Muscle of leg (tissue), 3 donors: ENCODE measurements at regions not wholly inside any gene's neighbourhood (a gene's known extent, or its start where the extent isn't known, plus 50 kb on each side); places are given as distances from the start of the nearest gene placed in this dataset.

Experiments
- DNase-seq: peaks from one replicate; pipeline ENCODE4 v3.0.0; 2013
- H3K27ac ChIP-seq: one replicate; pipeline ENCODE4 v1.5.1; 2013; ENCODE audit warnings: mild to moderate bottlenecking, low read length, control low read depth
- H3K27me3 ChIP-seq: one replicate; pipeline ENCODE4 v1.6.1; 2013; ENCODE audit warnings: low read length; ENCODE audit not compliant: control insufficient read depth, insufficient read depth
- H3K36me3 ChIP-seq: one replicate; pipeline ENCODE4 v1.6.1; 2013; ENCODE audit warnings: low read length; ENCODE audit not compliant: control insufficient read depth, insufficient read depth
- H3K4me1 ChIP-seq: one replicate; pipeline ENCODE4 v1.6.1; 2013; ENCODE audit warnings: low read length; ENCODE audit not compliant: control insufficient read depth, insufficient read depth
- H3K4me3 ChIP-seq: one replicate; pipeline ENCODE4 v1.5.1; 2013; ENCODE audit warnings: low read length, control low read depth
- H3K9me3 ChIP-seq: replicated peaks from 2 replicates; pipeline ENCODE4 v1.6.1; 2013; ENCODE audit warnings: low read depth, low read length; ENCODE audit not compliant: control insufficient read depth
- WGBS: methylation state at CpG from one replicate; pipeline ENCODE4 v1.1.5; 2013; ENCODE audit warnings: missing lambda C conversion rate; ENCODE audit not compliant: insufficient coverage; 5-methylcytosine and 5-hydroxymethylcytosine counted together

GRCh38 chr16:86866986-86867722 is 288.8 kb downstream of the FOXL1 start:
- Histone ChIP-seq H3K4me3 (no peak overlapping the region), H3K4me1 (peaks cover 75% of the 10 kb centered on the region), H3K27ac (peak overlapping the region; percentile 69), H3K36me3 (no peaks in the 10 kb centered on the region), H3K27me3 (peaks cover 35% of the 10 kb centered on the region), H3K9me3 (no peaks in the 10 kb centered on the region)
- 77% methylated on average over 5 of the region's 6 CpGs for WGBS
- DNase-seq: no peak

GRCh38 chr16:86868070-86868469 is 289.7 kb downstream of the FOXL1 start:
- DNase-seq: no peak
- Histone ChIP-seq H3K27me3 (peaks cover 35% of the 10 kb centered on the region), H3K36me3 (no peaks in the 10 kb centered on the region), H3K4me1 (peaks cover 74% of the 10 kb centered on the region), H3K9me3 (peaks cover 2% of the 10 kb centered on the region), H3K4me3 (no peak overlapping the region), H3K27ac (peak overlapping the region; percentile 59)
- WGBS: 91% methylated on average over 6 of the region's 12 CpGs

GRCh38 chr16:86868786-86869185 is 290.4 kb downstream of the FOXL1 start:
- peaks cover 67% of the 10 kb centered on the region for H3K4me1 ChIP-seq
- no peaks in the 10 kb centered on the region for H3K36me3 ChIP-seq
- H3K9me3 ChIP-seq: peaks cover 4% of the 10 kb centered on the region
- DNase-seq: no peak
- WGBS: 26% methylated on average over 10 of the region's 11 CpGs
- H3K27ac ChIP-seq: peak overlapping the region; percentile 59
- peaks cover 29% of the 10 kb centered on the region for H3K27me3 ChIP-seq
- no peak overlapping the region for H3K4me3 ChIP-seq

GRCh38 chr16:86869288-86870022 is 291.1 kb downstream of the FOXL1 start:
- Histone ChIP-seq H3K9me3 (peaks cover 4% of the 10 kb centered on the region), H3K36me3 (no peaks in the 10 kb centered on the region), H3K4me3 (no peak overlapping the region), H3K27ac (peak overlapping the region; percentile 55), H3K27me3 (peaks cover 29% of the 10 kb centered on the region), H3K4me1 (peaks cover 67% of the 10 kb centered on the region)
- 86% methylated on average over 26 of the region's 32 CpGs for WGBS
- DNase-seq: no peak

GRCh38 chr16:86870380-86870779 is 292.0 kb downstream of the FOXL1 start:
- Histone ChIP-seq H3K27me3 (peaks cover 30% of the 10 kb centered on the region), H3K36me3 (no peaks in the 10 kb centered on the region), H3K4me1 (peaks cover 63% of the 10 kb centered on the region), H3K27ac (peak overlapping the region; percentile 42), H3K9me3 (peaks cover 4% of the 10 kb centered on the region), H3K4me3 (no peak overlapping the region)
- no peak for DNase-seq
- 78% methylated on average over 9 of the region's 9 CpGs for WGBS

GRCh38 chr16:86872131-86872530 is 293.8 kb downstream of the FOXL1 start:
- Histone ChIP-seq H3K27ac (no peak overlapping the region), H3K4me3 (no peak overlapping the region), H3K36me3 (no peaks in the 10 kb centered on the region), H3K9me3 (peaks cover 4% of the 10 kb centered on the region), H3K27me3 (peaks cover 40% of the 10 kb centered on the region), H3K4me1 (peaks cover 46% of the 10 kb centered on the region)
- DNase-seq: no peak
- 64% methylated on average over 8 of the region's 9 CpGs for WGBS

- no peak for DNase-seq
- no peak overlapping the region for H3K4me3 ChIP-seq
- peaks cover 47% of the 10 kb centered on the region for H3K27me3 ChIP-seq
- H3K36me3 ChIP-seq: no peaks in the 10 kb centered on the region
- peaks cover 40% of the 10 kb centered on the region for H3K4me1 ChIP-seq
- H3K27ac ChIP-seq: no peak overlapping the region
- H3K9me3 ChIP-seq: peaks cover 4% of the 10 kb centered on the region
- 94% methylated on average over 7 of the region's 8 CpGs for WGBS
Measured at GRCh38 chr16:86872833-86873232, 294.5 kb downstream of the FOXL1 start.

- Histone ChIP-seq H3K36me3 (no peaks in the 10 kb centered on the region), H3K4me3 (no peak overlapping the region), H3K27ac (no peak overlapping the region), H3K9me3 (peaks cover 4% of the 10 kb centered on the region), H3K27me3 (peaks cover 47% of the 10 kb centered on the region), H3K4me1 (peaks cover 37% of the 10 kb centered on the region)
- WGBS: 38% methylated on average over 2 of the region's 2 CpGs
- DNase-seq: no peak
Measured at GRCh38 chr16:86874141-86874540, 295.8 kb downstream of the FOXL1 start.

- Histone ChIP-seq H3K4me1 (peaks cover 24% of the 10 kb centered on the region), H3K4me3 (no peak overlapping the region), H3K27ac (no peak overlapping the region), H3K9me3 (peaks cover 4% of the 10 kb centered on the region), H3K36me3 (no peaks in the 10 kb centered on the region), H3K27me3 (peaks cover 55% of the 10 kb centered on the region)
- 88% methylated on average over 7 of the region's 10 CpGs for WGBS
- no peak for DNase-seq
Measured at GRCh38 chr16:86876499-86876898, 298.1 kb downstream of the FOXL1 start.

- DNase-seq: no peak
- Histone ChIP-seq H3K9me3 (peaks cover 4% of the 10 kb centered on the region), H3K27me3 (peaks cover 55% of the 10 kb centered on the region), H3K4me1 (peaks cover 26% of the 10 kb centered on the region), H3K36me3 (no peaks in the 10 kb centered on the region), H3K4me3 (no peak overlapping the region), H3K27ac (no peak overlapping the region)
- WGBS: 54% methylated on average over 8 of the region's 10 CpGs
Measured at GRCh38 chr16:86877108-86877507, 298.8 kb downstream of the FOXL1 start.
